ENCODE measurements at regions not wholly inside any gene's neighbourhood (a gene's known extent, or its start where the extent isn't known, plus 50 kb on each side); places are given as distances from the start of the nearest gene placed in this dataset.

DNA sequence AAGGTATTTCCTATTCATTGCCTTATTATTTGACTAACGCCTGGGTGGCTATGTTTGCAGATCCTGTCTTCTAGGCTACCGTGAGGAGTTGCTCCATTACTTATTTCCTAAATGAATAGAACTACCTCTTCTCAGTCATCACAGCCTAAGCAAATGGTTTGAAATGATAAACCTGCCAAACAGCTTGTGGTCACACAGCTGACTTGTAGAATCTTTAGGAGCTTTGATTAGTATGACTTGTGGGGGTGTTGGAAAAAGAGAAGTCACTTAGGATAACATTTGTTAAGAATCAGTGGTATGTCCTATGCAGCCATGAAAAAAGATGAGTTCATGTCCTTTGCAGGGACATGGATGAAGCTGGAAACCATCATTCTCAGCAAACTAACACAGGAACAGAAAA is 169.3 kb downstream of the PPARGC1A start:
- H3K9me3 ChIP-seq = no peaks in the 10 kb centered on the region
- TF ChIP-seq POLR2AphosphoS5 (IDR thresholded peaks at IDR 0.05) (no peak), EP300 (IDR thresholded peaks at IDR 0.05; ENCODE audit: low read depth) (no peak), POLR2A (IDR thresholded peaks at IDR 0.05) (no peak)
- TF ChIP-seq, protein P1, sequence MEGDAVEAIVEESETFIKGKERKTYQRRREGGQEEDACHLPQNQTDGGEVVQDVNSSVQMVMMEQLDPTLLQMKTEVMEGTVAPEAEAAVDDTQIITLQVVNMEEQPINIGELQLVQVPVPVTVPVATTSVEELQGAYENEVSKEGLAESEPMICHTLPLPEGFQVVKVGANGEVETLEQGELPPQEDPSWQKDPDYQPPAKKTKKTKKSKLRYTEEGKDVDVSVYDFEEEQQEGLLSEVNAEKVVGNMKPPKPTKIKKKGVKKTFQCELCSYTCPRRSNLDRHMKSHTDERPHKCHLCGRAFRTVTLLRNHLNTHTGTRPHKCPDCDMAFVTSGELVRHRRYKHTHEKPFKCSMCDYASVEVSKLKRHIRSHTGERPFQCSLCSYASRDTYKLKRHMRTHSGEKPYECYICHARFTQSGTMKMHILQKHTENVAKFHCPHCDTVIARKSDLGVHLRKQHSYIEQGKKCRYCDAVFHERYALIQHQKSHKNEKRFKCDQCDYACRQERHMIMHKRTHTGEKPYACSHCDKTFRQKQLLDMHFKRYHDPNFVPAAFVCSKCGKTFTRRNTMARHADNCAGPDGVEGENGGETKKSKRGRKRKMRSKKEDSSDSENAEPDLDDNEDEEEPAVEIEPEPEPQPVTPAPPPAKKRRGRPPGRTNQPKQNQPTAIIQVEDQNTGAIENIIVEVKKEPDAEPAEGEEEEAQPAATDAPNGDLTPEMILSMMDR (IDR thresholded peaks at IDR 0.05) = no peak
- no peak overlapping the region for H3K27ac ChIP-seq
- in situ Hi-C loops (cut with MboI; ENCODE audit: low pct_ligation_motif_present in 1 of 4, low pct_unique_long_range_greater_than_20kb in 1 of 4, low sequenced_read_pairs in 3 of 4) (no loop called here), intact Hi-C loops (cut with DNase I; ENCODE audit: low total_unique reads) (no loop called here)
- no peak overlapping the region for H3K4me3 ChIP-seq
- peaks cover 0 to 17% (median 2%) of the 10 kb centered on the region in 4 donors for H3K4me1 ChIP-seq
- 84 to 88% methylated on average over 2 of the region's 2 CpGs for WGBS, 2 donors (ENCODE audit: low coverage in 1 of 2)
- no peak for DNase-seq
- no peaks in the 10 kb centered on the region for H3K27me3 ChIP-seq
- H3K36me3 ChIP-seq = no peaks in the 10 kb centered on the region

DNA sequence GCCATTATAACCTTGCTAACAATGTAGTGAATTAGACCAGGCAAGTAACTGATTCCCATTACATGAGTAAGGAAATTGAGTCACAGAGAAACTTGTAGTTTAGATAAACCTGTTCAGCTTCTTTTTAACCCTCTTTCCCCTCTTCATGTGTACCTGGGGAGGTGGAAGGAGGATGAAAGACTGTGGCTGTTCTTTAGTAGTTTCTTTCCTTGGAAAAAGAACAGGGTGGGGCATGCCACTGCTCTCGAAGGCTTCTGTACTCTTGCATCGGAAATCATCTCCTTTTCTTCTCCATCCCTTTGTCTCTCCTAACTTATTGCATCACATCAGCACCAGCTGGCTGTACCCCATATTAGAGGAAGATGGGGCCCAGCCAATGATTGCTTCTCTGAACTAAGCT is 171.4 kb downstream of the PPARGC1A start:
- intact Hi-C loops (cut with DNase I; ENCODE audit: low total_unique reads) (no loop called here), in situ Hi-C loops (cut with MboI; ENCODE audit: low pct_ligation_motif_present in 1 of 4, low pct_unique_long_range_greater_than_20kb in 1 of 4, low sequenced_read_pairs in 3 of 4) (no loop called here)
- TF ChIP-seq, protein P1 (IDR thresholded peaks at IDR 0.05) = no peak
- TF ChIP-seq POLR2AphosphoS5 (IDR thresholded peaks at IDR 0.05) (no peak), POLR2A (IDR thresholded peaks at IDR 0.05) (no peak), EP300 (IDR thresholded peaks at IDR 0.05; ENCODE audit: low read depth) (no peak)
- 66 to 80% methylated on average over 1 to 2 of the region's 2 CpGs for WGBS, 2 donors (ENCODE audit: low coverage in 1 of 2)
- Histone ChIP-seq H3K4me3 (peak overlapping the region in 1 of 4 donors; percentile 30), H3K4me1 (peaks cover 0 to 17% (median 2%) of the 10 kb centered on the region in 4 donors), H3K36me3 (no peaks in the 10 kb centered on the region), H3K27ac (peak overlapping the region; percentile 73 to 79 (median 77)), H3K27me3 (no peaks in the 10 kb centered on the region), H3K9me3 (no peaks in the 10 kb centered on the region)
- DNase-seq = no peak

DNA sequence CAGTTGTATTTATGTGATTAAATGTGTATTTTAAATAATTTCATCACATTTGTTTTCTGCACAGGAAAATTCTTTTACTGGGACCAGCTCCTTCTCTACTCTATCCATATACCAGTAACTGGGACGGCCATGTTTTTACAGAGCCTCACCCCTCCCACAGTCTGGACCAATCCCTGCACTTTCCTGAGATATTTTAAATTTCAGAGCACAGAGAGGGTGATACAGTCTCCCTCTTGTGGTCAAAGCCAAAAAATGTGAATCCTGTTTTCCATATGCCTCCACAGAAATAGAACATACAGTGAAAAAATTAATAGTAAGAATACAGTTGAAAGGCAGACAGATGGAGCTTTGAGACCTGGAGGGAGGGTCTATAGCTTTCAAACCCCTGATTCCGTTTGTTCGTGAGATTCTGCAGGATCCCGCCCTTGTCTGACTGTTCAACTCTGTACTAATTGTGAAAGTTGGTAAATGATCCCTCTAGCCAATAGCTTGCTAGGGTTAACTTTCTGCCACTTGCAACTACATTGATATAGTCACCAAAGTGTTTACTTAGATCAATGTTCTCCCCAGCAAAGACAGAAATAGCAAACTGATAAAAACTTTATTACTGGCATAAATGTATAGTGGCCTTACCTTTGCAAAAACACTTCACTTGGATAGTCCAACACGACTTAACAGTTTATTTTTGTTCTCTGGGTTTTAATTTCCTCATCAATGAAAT is 172.2 kb downstream of the PPARGC1A start:
- Histone ChIP-seq H3K27me3 (no peaks in the 10 kb centered on the region), H3K4me1 (peaks cover 0 to 17% (median 2%) of the 10 kb centered on the region in 4 donors), H3K9me3 (no peaks in the 10 kb centered on the region), H3K36me3 (no peaks in the 10 kb centered on the region), H3K27ac (peak overlapping the region; percentile 73 to 79 (median 77)), H3K4me3 (peak overlapping the region in 1 of 4 donors; percentile 30)
- 43 to 48% methylated on average over 4 to 5 of the region's 5 CpGs for WGBS, 2 donors (ENCODE audit: low coverage in 1 of 2)
- intact Hi-C loops (cut with DNase I; ENCODE audit: low total_unique reads) = no loop called here
- DNase-seq = peak; percentile 10
- TF ChIP-seq, protein P1 (IDR thresholded peaks at IDR 0.05) = peak; percentile 44 to 84 (median 63)
- peak in 1 of 3 donors; percentile 11 for TF ChIP-seq POLR2AphosphoS5 (IDR thresholded peaks at IDR 0.05)
- TF ChIP-seq POLR2A (IDR thresholded peaks at IDR 0.05) = no peak
- TF ChIP-seq EP300 (IDR thresholded peaks at IDR 0.05; ENCODE audit: low read depth) = no peak
- in situ Hi-C loops (cut with MboI; ENCODE audit: low pct_ligation_motif_present in 1 of 4, low pct_unique_long_range_greater_than_20kb in 1 of 4, low sequenced_read_pairs in 3 of 4) = no loop called here

DNA sequence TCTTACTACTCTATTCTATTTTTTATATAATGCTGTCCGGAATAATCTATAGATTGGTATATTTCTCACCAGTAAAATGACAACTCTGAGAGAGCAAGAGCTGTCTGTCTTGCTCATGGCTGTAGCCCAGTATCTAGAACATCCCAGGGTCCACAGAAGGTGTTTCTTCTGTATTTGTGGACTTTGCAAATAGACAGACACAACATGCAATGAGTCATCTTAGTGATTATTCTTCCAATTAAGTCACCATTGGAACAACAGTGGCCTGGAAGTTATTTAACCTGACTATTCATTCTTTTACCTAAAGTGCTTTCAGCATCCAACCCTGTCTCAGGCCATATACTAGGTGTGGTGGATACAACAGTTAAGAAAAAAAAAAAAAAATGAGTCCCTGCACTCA is 179.5 kb downstream of the PPARGC1A start:
- Histone ChIP-seq H3K27ac (no peak overlapping the region), H3K27me3 (no peaks in the 10 kb centered on the region), H3K36me3 (no peaks in the 10 kb centered on the region), H3K4me1 (no peaks in the 10 kb centered on the region), H3K4me3 (no peak overlapping the region), H3K9me3 (no peaks in the 10 kb centered on the region)
- TF ChIP-seq POLR2AphosphoS5 (IDR thresholded peaks at IDR 0.05) (no peak), EP300 (IDR thresholded peaks at IDR 0.05; ENCODE audit: low read depth) (no peak), POLR2A (IDR thresholded peaks at IDR 0.05) (no peak)
- TF ChIP-seq, protein P1 (IDR thresholded peaks at IDR 0.05) = no peak
- WGBS, 2 donors (ENCODE audit: low coverage in 1 of 2) = 93 to 100% methylated on average over 1 of the region's 1 CpG
- no peak for DNase-seq
- in situ Hi-C loops (cut with MboI; ENCODE audit: low pct_ligation_motif_present in 1 of 4, low pct_unique_long_range_greater_than_20kb in 1 of 4, low sequenced_read_pairs in 3 of 4) = no loop called here
- intact Hi-C loops (cut with DNase I; ENCODE audit: low total_unique reads) = no loop called here

Measured in transverse colon (tissue), 4 donors.